ENCODE measurements at regions not wholly inside any gene's neighbourhood (a gene's known extent, or its start where the extent isn't known, plus 50 kb on each side); places are given as distances from the start of the nearest gene placed in this dataset.

- no peak for TF ChIP-seq KLF15 (CRISPR knock-in tag; IDR thresholded peaks at IDR 0.05; ENCODE audit: borderline replicate concordance)
- TF ChIP-seq ADNP (CRISPR knock-in tag; IDR thresholded peaks at IDR 0.05), result no peak
- peak; percentile 69; the same call in 1 of the 2 replicates for TF ChIP-seq ZMYM3 (CRISPR knock-in tag; IDR thresholded peaks at IDR 0.05)
- no peak for TF ChIP-seq U2AF1 (optimal IDR thresholded peaks at IDR 0.05; ENCODE audit: low read depth, low read length)
- peak; percentile 82 for TF ChIP-seq TARDBP (CRISPR knock-in tag; IDR thresholded peaks at IDR 0.05)
- no peak for TF ChIP-seq ZSCAN30 (CRISPR knock-in tag; IDR thresholded peaks at IDR 0.05)
- no peak for TF ChIP-seq HBP1 (CRISPR knock-in tag; IDR thresholded peaks at IDR 0.05; ENCODE audit: low read depth)
- TF ChIP-seq STAT5B (CRISPR knock-in tag; IDR thresholded peaks at IDR 0.05), result no peak
- no peak for TF ChIP-seq ARID2 (CRISPR knock-in tag; IDR thresholded peaks at IDR 0.05; ENCODE audit: borderline replicate concordance)
- no peak for TF ChIP-seq SIX4 (CRISPR knock-in tag; IDR thresholded peaks at IDR 0.05)
- TF ChIP-seq STAT6 (CRISPR knock-in tag; IDR thresholded peaks at IDR 0.05; ENCODE audit: borderline replicate concordance), result no peak
- TF ChIP-seq ZNF777 (CRISPR knock-in tag; IDR thresholded peaks at IDR 0.05), result no peak
- TF ChIP-seq ZFY (CRISPR knock-in tag; IDR thresholded peaks at IDR 0.05), result peak; percentile 61; the same call in 1 of the 2 replicates
- no peak for TF ChIP-seq ZSCAN20 (CRISPR knock-in tag; IDR thresholded peaks at IDR 0.05; ENCODE audit: borderline replicate concordance)
- TF ChIP-seq KDM4B (CRISPR knock-in tag; IDR thresholded peaks at IDR 0.05), result no peak
- TF ChIP-seq KLF16 (CRISPR knock-in tag; IDR thresholded peaks at IDR 0.05), result peak in 1 of 2 experiments; percentile 55; a peak in 1 of 4 replicates
- no peak for TF ChIP-seq ZNF253 (CRISPR knock-in tag; IDR thresholded peaks at IDR 0.05; ENCODE audit: borderline replicate concordance)
- TF ChIP-seq ZNF260 (CRISPR knock-in tag; IDR thresholded peaks at IDR 0.05; ENCODE audit: borderline replicate concordance, low read depth), result no peak
- no peak for TF ChIP-seq NFYC (CRISPR knock-in tag; IDR thresholded peaks at IDR 0.05)
- no peak for TF ChIP-seq RAD21 (CRISPR knock-in tag; IDR thresholded peaks at IDR 0.05)
- no peak for TF ChIP-seq SMC3 (IDR thresholded peaks at IDR 0.05; ENCODE audit: low read length)
- TF ChIP-seq JUND (CRISPR knock-in tag; IDR thresholded peaks at IDR 0.05), result no peak
- no peak for TF ChIP-seq NR0B2 (CRISPR knock-in tag; IDR thresholded peaks at IDR 0.05)
- peak; percentile 45; the same call in 1 of the 2 replicates for TF ChIP-seq ELF1 (CRISPR knock-in tag; IDR thresholded peaks at IDR 0.05)
- no peak for TF ChIP-seq SRSF4 (IDR thresholded peaks at IDR 0.05; ENCODE audit: low read depth, low read length, poor library complexity, severe bottlenecking)
- no peak for TF ChIP-seq ZNF543 (CRISPR knock-in tag; IDR thresholded peaks at IDR 0.05)
- TF ChIP-seq ZSCAN31 (CRISPR knock-in tag; IDR thresholded peaks at IDR 0.05; ENCODE audit: low read depth), result 0 out of 2 replicates have a peak, but pooled peaks have one; percentile 27
Measured at GRCh38 chr18:23401400-23402347, 51.4 kb upstream of the RIOK3 start (continued).
